Activated CD4-positive, alpha-beta T cell treated with anti-CD3 and anti-CD28 coated beads for 1 hour (primary cell): ENCODE measurements at regions not wholly inside any gene's neighbourhood (a gene's known extent, or its start where the extent isn't known, plus 50 kb on each side); places are given as distances from the start of the nearest gene placed in this dataset.

Source experiments
- DNase-seq: peaks from one replicate; pipeline ENCODE4 v3.0.0-alpha.2; 2020

DNA sequence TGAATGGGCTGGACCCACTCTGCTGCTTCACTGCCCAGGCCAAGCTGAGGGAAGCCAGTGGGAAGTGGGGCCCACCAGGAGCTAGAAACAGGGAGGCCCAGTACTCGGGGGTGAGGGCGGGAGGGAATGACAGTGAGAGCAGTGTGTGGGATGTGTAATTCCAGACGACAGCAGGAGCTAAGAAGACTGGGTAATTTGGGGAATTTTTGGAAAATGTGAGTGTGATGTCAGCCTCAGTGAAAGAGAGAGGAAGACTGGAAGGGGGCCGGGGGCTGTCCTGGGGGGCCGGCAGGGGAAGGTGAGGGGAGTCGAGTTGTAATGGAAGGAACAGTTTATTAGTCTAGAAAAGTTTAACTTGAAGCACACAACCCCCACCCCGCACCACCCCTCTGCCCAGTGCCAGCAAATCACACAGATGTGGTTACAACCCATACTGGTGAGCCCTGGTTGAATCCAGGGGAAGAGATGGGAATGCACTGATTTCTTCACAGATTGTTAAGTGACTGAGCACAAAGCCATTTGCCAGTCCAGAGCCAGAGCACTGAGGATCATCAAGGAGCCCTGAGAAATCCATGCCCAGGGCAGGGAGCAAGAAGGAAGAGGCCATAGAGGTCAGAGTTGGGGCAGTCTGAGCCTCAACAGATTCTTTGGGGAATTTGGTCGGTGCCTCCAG is 76.7 kb upstream of the PKDCC start:
- no peak for DNase-seq

DNA sequence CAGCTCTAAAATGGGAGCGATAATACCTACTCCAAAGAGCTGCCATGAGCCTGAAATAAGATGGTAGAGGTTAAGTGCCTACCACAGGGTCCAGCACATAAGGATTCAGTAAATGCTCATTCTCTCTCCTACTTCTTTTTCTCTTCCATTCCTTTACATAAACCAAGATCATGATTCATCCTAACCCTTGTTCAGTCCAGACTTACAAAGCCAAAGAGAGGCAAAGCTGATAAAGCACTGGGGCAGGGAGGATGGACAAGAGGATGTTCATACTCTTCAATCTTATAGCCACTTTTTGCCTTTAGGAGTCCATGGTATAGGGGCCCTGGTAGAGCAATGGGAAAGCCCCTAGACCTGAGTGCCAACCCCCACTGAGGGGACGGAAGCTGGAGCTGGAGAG is 75.6 kb upstream of the PKDCC start:
- DNase-seq = no peak

DNA sequence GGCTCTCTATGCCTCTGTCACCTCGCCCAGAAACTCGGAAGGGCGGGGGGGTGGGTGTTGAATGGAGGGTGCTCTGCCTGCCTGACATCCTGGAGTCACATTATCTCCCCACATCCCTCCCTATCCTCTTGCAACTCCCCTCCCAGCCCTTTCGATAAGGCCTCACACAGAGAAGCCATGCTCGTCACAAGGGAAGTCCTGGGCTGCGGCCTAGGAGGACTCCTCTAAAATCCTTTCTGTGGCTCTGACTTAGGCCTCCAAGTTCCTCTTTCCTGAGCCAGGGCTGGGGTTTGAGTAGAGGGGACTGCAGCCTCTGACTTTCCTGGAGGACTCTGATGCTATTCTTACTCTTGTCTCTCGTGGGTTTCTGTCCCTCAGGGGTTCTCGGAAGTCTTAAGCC is 75.0 kb upstream of the PKDCC start:
- DNase-seq = no peak

DNA sequence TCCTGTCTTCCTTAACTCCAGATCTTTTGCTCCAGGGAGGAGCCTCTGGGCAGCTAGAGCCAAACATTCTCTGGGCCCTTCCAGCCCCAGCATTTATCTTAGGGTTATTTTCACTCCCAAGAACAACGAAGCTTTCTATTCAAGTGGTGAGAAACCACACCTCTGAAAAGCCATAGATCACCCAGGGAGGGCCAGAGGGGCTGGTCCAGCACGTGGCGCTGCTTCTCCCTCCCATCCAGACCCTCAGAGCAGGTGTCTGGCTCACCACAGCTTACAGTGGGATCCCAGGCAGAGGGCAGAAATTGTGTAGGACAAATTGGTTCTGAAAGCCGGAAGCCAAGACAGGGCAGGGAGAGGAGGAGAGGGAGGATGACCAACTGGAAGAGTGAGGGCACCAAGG is 74.0 kb upstream of the PKDCC start:
- no peak for DNase-seq

DNA sequence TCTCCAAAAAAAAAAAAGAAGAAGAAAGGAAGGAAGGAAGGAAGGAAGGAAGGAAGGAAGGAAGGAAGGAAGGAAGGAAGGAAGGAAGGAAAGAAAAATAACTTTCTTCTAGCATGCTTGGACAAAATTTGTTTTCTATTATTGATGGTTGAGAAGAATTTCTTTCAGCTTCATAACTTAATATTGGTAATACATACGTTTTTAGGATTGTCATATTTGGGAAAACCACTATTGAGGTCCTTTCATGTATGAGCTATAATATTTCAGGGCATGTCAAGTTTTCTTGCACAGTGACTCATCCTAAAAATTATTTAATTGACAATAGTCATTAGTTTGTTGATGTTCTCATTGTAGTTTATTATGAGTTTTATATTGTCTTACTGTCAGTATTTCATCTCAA is 66.4 kb upstream of the PKDCC start:
- DNase-seq = no peak

DNA sequence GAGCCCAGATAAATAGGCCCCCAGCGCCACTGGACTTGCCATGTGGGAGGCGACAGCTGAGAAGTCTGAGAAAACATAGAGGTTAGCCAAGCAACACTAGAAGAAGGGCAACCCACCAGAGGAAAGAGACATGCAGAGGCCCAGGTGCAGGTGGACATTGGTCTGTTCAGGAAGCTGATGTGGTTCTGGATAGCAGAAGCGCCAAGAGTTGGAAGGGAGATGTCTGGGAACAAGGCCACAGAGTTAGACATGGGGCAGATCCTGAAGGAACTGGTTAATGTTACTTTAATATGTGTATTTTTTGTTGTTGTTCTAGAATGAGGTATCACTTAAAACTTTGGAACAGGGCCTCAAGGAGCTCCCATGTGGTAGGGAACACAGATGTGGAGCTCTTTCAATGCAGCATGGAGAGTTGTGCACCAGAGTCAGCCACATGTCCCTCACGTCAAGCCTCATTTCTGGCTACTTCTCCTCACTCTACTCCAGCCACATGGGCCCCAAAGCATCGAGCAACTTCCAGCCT is 62.2 kb upstream of the PKDCC start:
- DNase-seq = no peak

DNA sequence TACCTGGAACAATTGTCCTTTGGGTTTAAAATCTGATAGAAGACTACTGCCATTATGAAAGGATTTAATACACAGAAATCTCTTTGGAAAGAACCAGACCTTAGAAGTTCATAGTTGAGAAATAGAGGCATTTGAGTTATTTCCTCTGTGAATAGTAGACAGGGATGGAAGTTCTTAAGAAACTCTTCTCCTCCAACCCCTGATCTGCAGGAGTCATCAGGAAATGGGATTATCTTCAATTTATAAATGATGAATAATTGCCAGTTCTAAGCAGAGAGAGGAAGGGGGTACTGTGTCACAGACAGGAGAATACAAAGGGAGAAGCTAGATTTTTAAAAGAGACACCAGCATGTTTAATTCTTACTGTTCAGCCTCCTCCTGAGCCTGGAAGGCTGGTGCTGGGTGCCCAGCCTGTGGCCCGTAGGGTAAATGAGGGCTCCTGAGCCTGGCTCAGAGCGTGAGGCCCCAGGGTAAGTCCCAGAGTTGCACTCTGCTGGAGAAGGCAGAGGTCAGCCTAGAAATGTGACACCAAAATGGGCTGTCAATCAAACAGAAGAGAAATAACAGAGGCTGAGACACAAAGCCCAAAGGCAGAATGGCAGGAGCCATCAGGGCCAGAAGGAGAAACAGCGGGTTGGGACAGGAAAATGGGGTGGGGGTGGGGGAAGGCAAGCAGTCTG is 58.2 kb upstream of the PKDCC start:
- no peak for DNase-seq

DNA sequence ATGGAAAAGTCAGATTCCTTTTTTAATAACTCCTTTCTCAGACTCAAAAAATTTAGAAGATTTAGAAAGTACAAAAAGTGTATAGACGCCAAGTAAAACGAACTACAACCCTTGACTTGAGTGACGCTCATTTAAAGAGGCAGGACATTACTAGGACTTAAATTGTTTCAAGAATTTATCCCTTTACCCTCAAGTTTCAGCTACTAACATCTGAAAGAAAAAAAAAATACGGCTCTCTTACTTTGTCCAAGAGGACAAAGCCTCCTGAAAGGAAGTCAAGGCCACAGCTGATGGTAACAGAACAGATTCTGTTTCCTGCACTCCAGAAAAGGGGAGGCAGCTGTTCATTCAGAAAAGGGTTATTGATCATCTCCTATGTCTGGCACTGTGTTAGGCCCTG is 57.6 kb upstream of the PKDCC start:
- DNase-seq = no peak

DNA sequence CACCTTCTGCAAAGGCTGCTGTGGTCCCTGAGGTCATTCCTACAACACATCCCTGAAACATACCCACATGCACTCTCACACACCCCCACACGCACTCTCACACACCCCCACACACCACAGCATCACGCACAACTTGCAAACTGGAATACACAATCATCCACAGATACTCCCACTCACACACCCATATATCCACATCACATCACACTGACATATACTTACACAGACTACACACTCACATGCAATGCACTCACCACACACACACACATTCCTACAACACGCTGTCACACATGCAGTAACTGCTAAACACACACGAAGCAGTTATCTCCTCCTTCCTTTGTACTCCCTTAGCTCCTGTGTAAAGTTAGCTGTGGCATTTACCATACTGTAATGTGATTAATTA is 57.1 kb upstream of the PKDCC start:
- no peak for DNase-seq

DNA sequence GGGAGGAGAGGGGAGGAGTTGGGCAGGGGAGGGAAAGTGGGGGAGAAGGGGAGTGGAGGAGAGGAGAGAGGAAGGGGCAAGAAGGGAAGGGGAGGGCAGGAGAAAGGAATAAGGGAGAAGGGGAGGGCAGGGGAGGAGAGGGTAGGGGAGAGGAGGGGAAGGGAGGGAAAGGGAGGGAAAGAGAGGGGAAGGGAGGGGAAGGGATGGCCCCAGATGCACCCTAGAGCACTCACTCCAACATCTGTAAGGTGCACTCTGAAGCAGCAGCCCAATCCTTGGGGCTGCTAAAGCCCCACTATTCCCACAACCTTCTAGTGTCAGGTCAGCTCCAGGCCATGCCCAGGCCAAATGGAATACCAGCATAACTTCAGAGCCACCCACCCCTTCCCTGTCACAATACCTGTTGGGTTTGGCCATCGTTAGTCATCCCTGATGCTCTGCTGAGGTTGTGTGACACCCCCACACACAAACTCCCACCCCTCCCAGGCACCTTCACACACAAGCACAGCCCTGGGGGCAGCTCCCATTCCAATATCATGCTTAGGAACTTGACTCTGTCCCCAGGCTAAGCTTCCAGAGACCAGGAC is 55.7 kb upstream of the PKDCC start:
- no peak for DNase-seq

DNA sequence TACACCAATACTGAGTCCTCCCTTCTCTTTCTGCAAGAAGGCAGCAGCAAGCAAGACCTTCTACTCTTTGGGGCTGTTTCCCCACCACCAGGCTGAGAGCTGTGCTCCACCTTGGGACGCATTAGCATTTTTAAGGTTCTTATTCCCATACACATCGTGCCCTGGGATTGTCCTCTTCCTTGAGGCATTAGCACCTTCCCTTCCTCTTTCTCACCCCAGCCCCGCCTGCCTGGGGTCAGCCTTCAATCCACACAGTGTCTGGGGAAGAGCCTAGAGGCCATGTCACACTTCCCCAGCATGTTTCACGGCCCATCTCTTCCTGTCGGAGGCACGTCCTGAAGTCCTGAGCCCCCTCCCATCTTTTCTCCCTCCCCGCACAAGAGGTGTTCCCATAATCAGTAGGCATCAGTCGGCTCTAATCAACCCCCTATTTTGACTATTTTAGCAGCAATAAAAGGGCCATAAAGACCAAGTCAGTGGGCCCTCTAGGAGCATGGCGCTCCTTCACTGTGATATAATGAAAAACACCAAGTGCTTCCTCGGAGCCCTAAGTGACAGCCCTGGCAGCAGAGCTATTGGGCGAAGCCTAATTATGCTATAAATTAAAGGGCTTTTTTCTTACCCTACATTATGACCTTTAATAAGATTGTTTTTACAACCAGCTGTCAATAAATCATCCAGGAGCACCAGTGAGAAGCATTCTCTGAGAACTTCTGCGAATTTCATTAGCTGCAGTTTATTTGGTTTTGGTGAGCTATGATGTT is 55.0 kb upstream of the PKDCC start:
- no peak for DNase-seq

DNA sequence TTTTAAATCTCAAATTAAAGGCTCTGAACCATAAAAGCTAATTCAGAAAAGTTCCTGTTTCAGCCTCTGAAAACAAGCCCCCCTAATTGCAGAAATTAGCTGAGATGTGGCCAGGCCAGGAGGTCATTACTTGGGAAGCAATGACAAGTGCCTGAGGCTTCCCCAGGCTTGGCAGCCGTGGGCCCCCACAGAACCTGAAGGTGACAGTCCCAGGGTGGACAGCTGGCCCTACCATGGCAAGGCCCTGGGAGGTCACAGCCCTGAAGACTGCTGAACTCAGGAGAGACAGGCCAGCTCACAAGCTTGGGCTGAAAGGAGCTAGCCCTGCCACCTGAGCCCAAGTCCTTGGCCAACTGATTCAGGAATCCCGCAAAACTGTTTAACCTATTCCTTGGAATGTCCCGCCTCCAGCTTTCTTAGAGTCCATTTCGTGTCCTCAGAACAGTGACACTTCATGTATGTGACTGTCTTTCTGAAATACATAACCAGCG is 54.3 kb upstream of the PKDCC start:
- no peak for DNase-seq

DNA sequence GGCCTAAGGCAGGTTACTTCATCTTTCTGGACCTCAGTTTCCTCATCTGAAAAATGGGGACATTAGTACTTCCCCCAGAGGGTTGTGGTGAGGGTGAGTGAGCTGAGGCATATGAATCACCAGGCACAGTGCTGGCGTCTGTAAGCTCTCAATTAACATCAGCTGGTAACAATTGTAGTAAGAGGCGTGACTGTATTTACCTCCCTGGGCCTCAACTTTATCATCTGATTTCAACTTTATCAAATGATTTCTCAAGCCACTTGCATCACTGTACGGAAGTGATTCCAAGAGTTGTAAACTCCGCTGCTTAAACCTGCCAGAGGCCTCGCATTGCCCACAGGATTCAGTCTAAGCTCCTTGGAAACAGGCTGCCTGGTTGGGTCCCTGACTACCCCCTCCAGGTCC is 53.6 kb upstream of the PKDCC start:
- DNase-seq = no peak

DNA sequence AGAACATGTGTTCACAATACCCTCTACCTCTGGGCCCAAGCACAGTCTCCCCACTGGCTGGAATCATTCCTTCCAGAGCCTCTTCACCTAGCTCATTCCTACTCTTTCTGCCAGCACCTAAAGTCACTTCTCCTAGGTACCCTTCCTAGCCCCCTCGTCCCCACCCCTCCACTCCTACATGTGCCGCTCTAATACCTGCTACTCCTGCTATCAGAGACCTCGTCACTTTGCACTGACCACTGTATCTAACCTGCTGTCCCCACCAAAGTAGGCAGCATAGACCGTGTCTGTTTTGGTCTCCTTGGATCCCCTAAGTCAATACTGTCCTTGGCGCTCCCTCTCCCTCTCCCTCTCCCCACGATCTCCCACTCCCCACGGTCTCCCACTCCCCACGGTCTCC is 53.2 kb upstream of the PKDCC start:
- no peak for DNase-seq

DNA sequence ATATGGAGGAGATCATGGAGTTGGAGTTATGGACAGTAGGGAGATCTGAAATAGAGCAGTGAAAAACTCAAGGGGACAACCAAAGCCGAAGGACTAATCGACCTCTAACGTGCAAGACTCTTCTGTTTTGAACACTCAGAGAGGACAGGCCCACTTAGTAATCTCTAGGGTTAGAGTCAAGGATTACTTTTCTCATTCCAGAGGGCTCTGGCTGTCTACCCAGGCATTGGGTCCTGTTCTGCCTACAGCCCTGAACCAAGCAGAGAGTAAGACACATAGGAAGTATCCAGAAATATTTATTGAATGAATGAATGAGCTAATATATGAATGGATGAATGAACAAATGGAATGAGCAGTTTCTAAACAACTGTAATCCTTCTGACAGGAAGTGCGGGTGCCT is 50.3 kb upstream of the PKDCC start:
- no peak for DNase-seq
